CD4-positive, CD25-positive, alpha-beta regulatory T cell (primary cell): ENCODE measurements at regions not wholly inside any gene's neighbourhood (a gene's known extent, or its start where the extent isn't known, plus 50 kb on each side); places are given as distances from the start of the nearest gene placed in this dataset.
A peak's percentile ranks its signal among the peaks of the same experiment; 100 is the strongest.

Source experiments
- ATAC-seq, 2 donors: fragments of 150-1000 bp; cut with Tn5 transposase; one replicate each; pipeline ENCODE4 v1.10.0; 2021; ENCODE audit warnings: low read depth in 2 of 2, moderate number of reproducible peaks in 2 of 2, moderate library complexity in 1 of 2
- DNase-seq, 3 donors: peaks; one replicate each; pipeline versions ENCODE4 v3.0.0 to v3.0.0-alpha.2; 2012 to 2022; ENCODE audit warnings: mixed read lengths in 1 of 3
- H3K27ac ChIP-seq: one replicate; pipeline ENCODE4 v1.7.0; 2013; ENCODE audit warnings: mild to moderate bottlenecking, low read length; ENCODE audit not compliant: insufficient read depth, poor library complexity, severe bottlenecking
- H3K27me3 ChIP-seq: one replicate; pipeline ENCODE4 v1.7.0; 2013; ENCODE audit warnings: low read length; ENCODE audit not compliant: control insufficient read depth, insufficient read depth
- H3K36me3 ChIP-seq: one replicate; pipeline ENCODE4 v1.7.0; 2013; ENCODE audit warnings: mild to moderate bottlenecking, low read length, moderate library complexity; ENCODE audit not compliant: control insufficient read depth, insufficient read depth
- H3K4me1 ChIP-seq: 2 replicates; pipeline ENCODE4 v1.7.0; 2013; ENCODE audit warnings: mild to moderate bottlenecking, low read length; ENCODE audit not compliant: insufficient read depth, control insufficient read depth, poor library complexity, severe bottlenecking
- H3K4me3 ChIP-seq: one replicate; pipeline ENCODE4 v1.7.0; 2013; ENCODE audit warnings: low read depth, mild to moderate bottlenecking, low read length, moderate library complexity
- H3K9me3 ChIP-seq, 2 experiments: 1 replicate in 1 of 2; 2 replicates in 1 of 2; pipeline ENCODE4 v1.7.0; 2013; ENCODE audit warnings: low read length in 2 of 2, mild to moderate bottlenecking in 1 of 2, moderate library complexity in 1 of 2; ENCODE audit not compliant: control insufficient read depth in 2 of 2
- H3K27ac Mint-ChIP-seq, 3 donors: one replicate each; pipeline ENCODE4 v1.8.0; 2020 to 2022; ENCODE audit warnings: mild to moderate bottlenecking in 3 of 3, mixed read lengths in 3 of 3, moderate library complexity in 2 of 3
- H3K27me3 Mint-ChIP-seq: one replicate; pipeline ENCODE4 v1.8.0; 2022; ENCODE audit warnings: mild to moderate bottlenecking, mixed read lengths
- H3K36me3 Mint-ChIP-seq: one replicate; pipeline ENCODE4 v1.8.0; 2020; ENCODE audit warnings: mixed read lengths
- H3K4me1 Mint-ChIP-seq, 4 donors: one replicate each; pipeline ENCODE4 v1.8.0; 2020 to 2022; ENCODE audit warnings: mixed read lengths in 4 of 4, mild to moderate bottlenecking in 1 of 4
- H3K4me3 Mint-ChIP-seq, 4 donors: one replicate each; pipeline ENCODE4 v1.8.0; 2020 to 2022; ENCODE audit warnings: mild to moderate bottlenecking in 4 of 4, mixed read lengths in 4 of 4, moderate library complexity in 3 of 4
- H3K9me3 Mint-ChIP-seq, 7 donors: one replicate each; pipeline ENCODE4 v1.8.0; 2020 to 2022; ENCODE audit warnings: mixed read lengths in 7 of 7, mild to moderate bottlenecking in 3 of 7, moderate library complexity in 2 of 7

- H3K27me3 Mint-ChIP-seq = no peaks in the 10 kb centered on the region
- H3K9me3 Mint-ChIP-seq = peaks cover 0 to 12% (median 4%) of the 10 kb centered on the region in 7 donors
- H3K4me1 Mint-ChIP-seq = no peaks in the 10 kb centered on the region
Measured at GRCh38 chr3:22885039-22885438, 318.1 kb upstream of the UBE2E2 start.

GRCh38 chr3:22885574-22886341 lies 317.4 kb upstream of the UBE2E2 start:
- no peak overlapping the region for H3K27ac ChIP-seq
- DNase-seq (no peak), ATAC-seq (no peak)
- no peaks in the 10 kb centered on the region for H3K4me1 ChIP-seq
- peaks cover 0 to 10% (median 4%) of the 10 kb centered on the region in 7 donors for H3K9me3 Mint-ChIP-seq
- H3K36me3 ChIP-seq = no peaks in the 10 kb centered on the region
- no peak overlapping the region for H3K4me3 ChIP-seq
- H3K27me3 Mint-ChIP-seq = no peaks in the 10 kb centered on the region
- H3K9me3 ChIP-seq = no peaks in the 10 kb centered on the region
- no peaks in the 10 kb centered on the region for H3K27me3 ChIP-seq
- H3K36me3 Mint-ChIP-seq = no peaks in the 10 kb centered on the region
- H3K4me1 Mint-ChIP-seq = no peaks in the 10 kb centered on the region
- no peak overlapping the region for H3K27ac Mint-ChIP-seq
- H3K4me3 Mint-ChIP-seq = no peak overlapping the region

More at GRCh38 chr3:22885039-22885438, 318.1 kb upstream of the UBE2E2 start:
- no peak for DNase-seq
- Histone ChIP-seq H3K27me3 (no peaks in the 10 kb centered on the region), H3K36me3 (no peaks in the 10 kb centered on the region), H3K4me3 (no peak overlapping the region), H3K27ac (no peak overlapping the region), H3K9me3 (no peaks in the 10 kb centered on the region), H3K4me1 (no peaks in the 10 kb centered on the region)
- Mint-ChIP-seq H3K27ac (no peak overlapping the region), H3K36me3 (no peaks in the 10 kb centered on the region), H3K4me3 (no peak overlapping the region)
- ATAC-seq = no peak

GRCh38 chr3:22886439-22887068 lies 316.6 kb upstream of the UBE2E2 start:
- no peak overlapping the region for H3K27ac ChIP-seq
- H3K36me3 ChIP-seq = no peaks in the 10 kb centered on the region
- no peak overlapping the region for H3K4me3 Mint-ChIP-seq
- no peaks in the 10 kb centered on the region for H3K36me3 Mint-ChIP-seq
- H3K27me3 ChIP-seq = no peaks in the 10 kb centered on the region
- H3K9me3 ChIP-seq = no peaks in the 10 kb centered on the region
- H3K4me3 ChIP-seq = no peak overlapping the region
- DNase-seq (no peak), ATAC-seq (no peak)
- no peak overlapping the region for H3K27ac Mint-ChIP-seq
- no peaks in the 10 kb centered on the region for H3K27me3 Mint-ChIP-seq
- peaks cover 0 to 13% (median 4%) of the 10 kb centered on the region in 7 donors for H3K9me3 Mint-ChIP-seq
- H3K4me1 ChIP-seq = no peaks in the 10 kb centered on the region
- H3K4me1 Mint-ChIP-seq = no peaks in the 10 kb centered on the region

DNA sequence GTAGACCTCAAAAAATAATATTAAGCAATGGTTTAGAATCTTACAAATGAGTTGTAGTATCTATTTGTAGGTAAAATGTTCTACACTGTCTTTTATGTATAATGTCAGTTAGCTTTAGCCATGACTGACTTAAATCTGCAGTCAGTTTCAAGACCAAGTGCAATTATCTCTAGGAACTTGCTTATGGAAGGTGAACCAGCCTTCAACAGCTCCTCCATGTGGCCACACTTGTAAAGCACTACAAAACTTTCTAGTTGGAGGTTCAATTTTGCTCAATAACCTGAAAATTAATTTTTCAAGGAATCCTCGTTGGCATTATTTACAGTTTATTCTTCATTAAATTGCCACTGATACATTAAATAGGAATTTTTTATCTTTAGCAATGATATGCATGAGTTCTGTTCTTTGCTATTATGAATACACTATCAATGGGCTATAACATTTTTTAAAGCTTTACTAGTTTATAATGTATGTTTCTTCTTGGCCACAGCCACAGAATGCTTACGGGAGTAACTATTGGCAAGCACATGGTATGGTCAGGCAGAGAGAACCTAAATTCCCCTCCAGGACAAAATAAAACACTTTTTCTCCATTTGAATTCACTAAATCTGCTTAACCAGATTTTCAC lies 315.3 kb upstream of the UBE2E2 start:
- no peak overlapping the region for H3K27ac Mint-ChIP-seq
- H3K4me3 Mint-ChIP-seq = no peak overlapping the region
- Histone ChIP-seq H3K9me3 (no peaks in the 10 kb centered on the region), H3K27ac (no peak overlapping the region), H3K4me1 (no peaks in the 10 kb centered on the region), H3K4me3 (no peak overlapping the region), H3K36me3 (no peaks in the 10 kb centered on the region), H3K27me3 (no peaks in the 10 kb centered on the region)
- H3K36me3 Mint-ChIP-seq = no peaks in the 10 kb centered on the region
- peaks cover 0 to 11% (median 0%) of the 10 kb centered on the region in 7 donors for H3K9me3 Mint-ChIP-seq
- H3K4me1 Mint-ChIP-seq = no peaks in the 10 kb centered on the region
- ATAC-seq (no peak), DNase-seq (peak in 1 of 3 donors; percentile 2)
- no peaks in the 10 kb centered on the region for H3K27me3 Mint-ChIP-seq

DNA sequence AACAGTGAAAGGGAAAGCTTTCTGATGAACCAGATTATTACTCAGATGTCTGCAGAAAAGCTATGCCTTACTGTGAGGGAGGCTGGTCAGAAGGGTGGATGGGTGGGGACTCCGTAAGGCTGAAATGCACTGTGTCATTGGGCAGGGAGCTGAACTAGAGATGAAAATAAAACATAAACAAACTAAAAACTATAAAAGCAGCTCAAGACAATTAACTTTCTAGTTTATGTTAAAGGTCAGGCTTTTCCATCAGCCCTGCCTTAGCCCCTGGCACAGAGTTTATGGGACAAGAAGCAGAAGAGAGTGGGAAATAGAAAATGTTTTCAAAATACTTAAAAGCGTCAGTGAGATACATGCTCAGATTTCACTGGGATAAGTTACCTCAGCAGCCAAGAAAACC lies 310.0 kb upstream of the UBE2E2 start:
- no peak for DNase-seq
- no peaks in the 10 kb centered on the region for H3K27me3 ChIP-seq

DNA sequence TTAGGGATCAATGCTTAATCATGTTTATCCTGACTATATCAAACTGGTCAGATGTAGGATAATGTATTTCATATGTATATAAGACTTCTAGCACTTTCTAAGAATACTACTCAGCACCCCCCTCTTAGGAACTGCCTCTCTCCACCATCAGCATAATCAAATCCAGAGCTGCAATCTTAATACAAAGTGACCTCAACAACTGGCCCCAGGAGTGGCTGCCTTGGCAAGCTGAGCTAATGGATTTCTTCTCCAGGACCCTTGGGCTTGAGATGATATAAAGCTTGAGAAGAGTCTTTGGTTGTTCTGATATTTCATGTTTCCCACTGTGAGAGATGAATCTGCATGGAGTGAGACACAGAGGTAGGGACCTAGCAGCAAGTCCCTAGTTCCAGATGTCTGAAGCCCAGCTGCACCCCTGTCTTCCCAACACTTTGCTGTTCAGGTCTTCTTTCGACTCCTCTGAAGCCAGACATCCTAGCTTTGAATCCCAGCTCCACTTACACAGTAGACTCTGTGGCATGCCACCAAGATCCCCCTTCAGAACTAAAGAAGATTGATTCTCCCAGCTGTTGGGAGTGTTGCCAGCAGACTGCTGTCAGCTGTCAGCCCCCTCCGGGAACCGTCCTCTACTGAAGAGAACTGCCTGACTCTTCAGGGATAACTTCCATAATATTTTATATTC lies 309.3 kb upstream of the UBE2E2 start:
- Histone ChIP-seq H3K4me3 (no peak overlapping the region), H3K27me3 (no peaks in the 10 kb centered on the region), H3K36me3 (no peaks in the 10 kb centered on the region), H3K4me1 (no peaks in the 10 kb centered on the region), H3K27ac (no peak overlapping the region), H3K9me3 (no peaks in the 10 kb centered on the region)
- no peak for ATAC-seq
- no peak for DNase-seq
- no peak overlapping the region for H3K27ac Mint-ChIP-seq
- H3K27me3 Mint-ChIP-seq = no peaks in the 10 kb centered on the region
- no peaks in the 10 kb centered on the region for H3K4me1 Mint-ChIP-seq
- H3K36me3 Mint-ChIP-seq = no peaks in the 10 kb centered on the region
- peaks cover 0 to 8% (median 2%) of the 10 kb centered on the region in 7 donors for H3K9me3 Mint-ChIP-seq
- H3K4me3 Mint-ChIP-seq = no peak overlapping the region

More for the DNA sequence above, 310.0 kb upstream of the UBE2E2 start:
- Mint-ChIP-seq H3K4me3 (no peak overlapping the region), H3K9me3 (peaks cover 0 to 8% (median 3%) of the 10 kb centered on the region in 7 donors), H3K27me3 (no peaks in the 10 kb centered on the region), H3K36me3 (no peaks in the 10 kb centered on the region), H3K4me1 (no peaks in the 10 kb centered on the region), H3K27ac (no peak overlapping the region)
- no peaks in the 10 kb centered on the region for H3K4me1 ChIP-seq
- no peak for ATAC-seq
- H3K4me3 ChIP-seq = no peak overlapping the region
- H3K9me3 ChIP-seq = no peaks in the 10 kb centered on the region
- no peaks in the 10 kb centered on the region for H3K36me3 ChIP-seq
- no peak overlapping the region for H3K27ac ChIP-seq

- no peaks in the 10 kb centered on the region for H3K9me3 ChIP-seq
- ATAC-seq (no peak), DNase-seq (no peak)
- Mint-ChIP-seq H3K4me1 (no peaks in the 10 kb centered on the region), H3K4me3 (no peak overlapping the region), H3K36me3 (no peaks in the 10 kb centered on the region), H3K9me3 (peaks cover 0 to 6% (median 2%) of the 10 kb centered on the region in 7 donors), H3K27me3 (no peaks in the 10 kb centered on the region), H3K27ac (no peak overlapping the region)
- no peaks in the 10 kb centered on the region for H3K36me3 ChIP-seq
- no peaks in the 10 kb centered on the region for H3K27me3 ChIP-seq
- no peaks in the 10 kb centered on the region for H3K4me1 ChIP-seq
- H3K27ac ChIP-seq = no peak overlapping the region
- H3K4me3 ChIP-seq = no peak overlapping the region
Measured at GRCh38 chr3:22894865-22895264, 308.3 kb upstream of the UBE2E2 start.
